ENCODE measurements at regions not wholly inside any gene's neighbourhood (a gene's known extent, or its start where the extent isn't known, plus 50 kb on each side); places are given as distances from the start of the nearest gene placed in this dataset.

DNA sequence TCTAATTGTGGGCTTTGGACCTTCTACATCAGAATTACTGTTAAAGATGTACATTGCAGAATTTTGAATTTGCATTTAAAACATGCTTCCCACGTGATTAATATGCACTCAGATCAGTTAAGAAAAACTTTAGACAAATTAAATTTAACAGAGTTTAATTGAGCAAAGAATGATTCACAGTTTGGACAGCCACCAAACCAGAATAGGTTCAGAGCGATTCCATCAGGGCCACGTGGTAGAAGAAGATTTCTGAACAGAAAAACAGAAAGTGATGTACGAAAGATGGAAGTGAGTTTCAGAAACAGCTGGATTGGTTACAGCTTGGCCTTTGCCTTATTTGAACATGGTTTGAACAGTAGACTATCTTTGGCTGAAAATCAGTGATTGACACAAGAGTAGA is 704.2 kb upstream of the MAP3K7 start:
- H3K36me3 Mint-ChIP-seq (ENCODE audit: insufficient read depth, unreplicated experiment): no peaks in the 10 kb centered on the region
- intact Hi-C loops (cut with micrococcal nuclease; ENCODE audit: unreplicated experiment): no loop called here
- no peaks in the 10 kb centered on the region for H3K4me1 ChIP-seq
- no peaks in the 10 kb centered on the region for H3K4me1 Mint-ChIP-seq (ENCODE audit: low read depth, unreplicated experiment)
- H3K9me3 Mint-ChIP-seq (ENCODE audit: unreplicated experiment): no peaks in the 10 kb centered on the region
- H3K36me3 ChIP-seq (ENCODE audit: control insufficient read depth, insufficient read depth, low read length): no peaks in the 10 kb centered on the region
- no TSS peak for BruUV-seq (replicated peaks)
- no peak overlapping the region for H3K4me3 ChIP-seq (ENCODE audit: low read depth, low read length)
- no peak for TF ChIP-seq CTCF (IDR thresholded peaks at IDR 0.05; ENCODE audit: insufficient read depth in 1 of 2, low read depth in 1 of 2, low read length in 1 of 2, severe bottlenecking in 1 of 2, unreplicated experiment in 1 of 2)
- H3K4me3 Mint-ChIP-seq (ENCODE audit: unreplicated experiment): no peak overlapping the region
- no peaks in the 10 kb centered on the region for H3K27me3 ChIP-seq (replicated peaks; ENCODE audit: control insufficient read depth, insufficient read depth, low read length)
- H3K27ac Mint-ChIP-seq (ENCODE audit: unreplicated experiment): no peak overlapping the region
- no peaks in the 10 kb centered on the region for H3K9me3 ChIP-seq
- CTCF ChIA-PET: interaction anchor here (0.6 to 1.1 kb wide), 2 partner anchors 10 to 209 kb away, joined by 3 read pairs; no protein-coding TSS in a partner anchor
- POLR2A ChIA-PET: no interaction called here
- DNase-seq: no peak
- no peaks in the 10 kb centered on the region for H3K27me3 Mint-ChIP-seq (ENCODE audit: insufficient read depth, unreplicated experiment)

DNA sequence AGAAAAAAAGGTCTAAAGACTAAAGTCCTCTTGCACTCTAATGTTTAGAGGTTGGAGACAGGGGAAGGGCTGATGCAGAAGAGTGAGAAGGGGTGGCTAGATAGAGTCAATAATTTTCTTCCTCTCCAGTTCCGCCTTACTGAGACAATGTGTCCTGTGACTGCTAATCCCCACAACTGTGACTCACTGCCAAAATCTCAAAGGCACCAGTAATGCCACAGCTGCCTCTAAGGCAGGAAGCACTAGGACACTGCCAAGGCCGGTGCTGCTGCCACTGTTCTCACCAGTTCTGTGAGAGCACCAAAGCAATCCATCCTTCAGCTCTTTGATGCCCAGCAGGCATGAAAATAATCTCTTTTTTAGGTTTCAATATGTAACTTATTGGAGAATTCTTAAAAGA is 701.9 kb upstream of the MAP3K7 start:
- H3K27me3 ChIP-seq (replicated peaks; ENCODE audit: control insufficient read depth, insufficient read depth, low read length): no peaks in the 10 kb centered on the region
- Mint-ChIP-seq H3K27me3 (ENCODE audit: insufficient read depth, unreplicated experiment) (no peaks in the 10 kb centered on the region), H3K4me3 (ENCODE audit: unreplicated experiment) (no peak overlapping the region), H3K27ac (ENCODE audit: unreplicated experiment) (no peak overlapping the region), H3K4me1 (ENCODE audit: low read depth, unreplicated experiment) (no peaks in the 10 kb centered on the region), H3K9me3 (ENCODE audit: unreplicated experiment) (no peaks in the 10 kb centered on the region), H3K36me3 (ENCODE audit: insufficient read depth, unreplicated experiment) (no peaks in the 10 kb centered on the region)
- H3K4me1 ChIP-seq: no peaks in the 10 kb centered on the region
- DNase-seq: no peak
- H3K36me3 ChIP-seq (ENCODE audit: control insufficient read depth, insufficient read depth, low read length): no peaks in the 10 kb centered on the region
- intact Hi-C loops (cut with micrococcal nuclease; ENCODE audit: unreplicated experiment): no loop called here
- H3K4me3 ChIP-seq (ENCODE audit: low read depth, low read length): no peak overlapping the region
- ChIA-PET CTCF (no interaction called here), POLR2A (no interaction called here)
- H3K9me3 ChIP-seq: no peaks in the 10 kb centered on the region
- no peak for TF ChIP-seq CTCF (IDR thresholded peaks at IDR 0.05; ENCODE audit: insufficient read depth in 1 of 2, low read depth in 1 of 2, low read length in 1 of 2, severe bottlenecking in 1 of 2, unreplicated experiment in 1 of 2)
- no TSS peak for BruUV-seq (replicated peaks)

- no peaks in the 10 kb centered on the region for H3K36me3 Mint-ChIP-seq (ENCODE audit: insufficient read depth, unreplicated experiment)
- Histone ChIP-seq H3K27me3 (replicated peaks; ENCODE audit: control insufficient read depth, insufficient read depth, low read length) (no peaks in the 10 kb centered on the region), H3K36me3 (ENCODE audit: control insufficient read depth, insufficient read depth, low read length) (no peaks in the 10 kb centered on the region), H3K4me3 (ENCODE audit: low read depth, low read length) (no peak overlapping the region), H3K4me1 (no peaks in the 10 kb centered on the region), H3K9me3 (no peaks in the 10 kb centered on the region)
- H3K9me3 Mint-ChIP-seq (ENCODE audit: unreplicated experiment): no peaks in the 10 kb centered on the region
- H3K27me3 Mint-ChIP-seq (ENCODE audit: insufficient read depth, unreplicated experiment): peaks cover 2% of the 10 kb centered on the region
- no peak overlapping the region for H3K4me3 Mint-ChIP-seq (ENCODE audit: unreplicated experiment)
- POLR2A ChIA-PET: no interaction called here
- DNase-seq: no peak
- CTCF ChIA-PET: interaction anchor here (0.6 kb wide), 1 partner anchor 9 kb away, joined by 3 read pairs; no protein-coding TSS in a partner anchor
- no peak overlapping the region for H3K27ac Mint-ChIP-seq (ENCODE audit: unreplicated experiment)
- BruUV-seq (replicated peaks): no TSS peak
- intact Hi-C loops (cut with micrococcal nuclease; ENCODE audit: unreplicated experiment): no loop called here
- H3K4me1 Mint-ChIP-seq (ENCODE audit: low read depth, unreplicated experiment): no peaks in the 10 kb centered on the region
- TF ChIP-seq CTCF (IDR thresholded peaks at IDR 0.05; ENCODE audit: insufficient read depth in 1 of 2, low read depth in 1 of 2, low read length in 1 of 2, severe bottlenecking in 1 of 2, unreplicated experiment in 1 of 2): no peak
These were observed 695.0 kb upstream of the MAP3K7 start for GRCh38 chr6:91281901-91282300.

Data from Caco-2 (cell line).